ENCODE measurements at regions not wholly inside any gene's neighbourhood (a gene's known extent, or its start where the extent isn't known, plus 50 kb on each side); places are given as distances from the start of the nearest gene placed in this dataset.
"Not testable (repeated sequence)": the region's sequence is repeated elsewhere in the genome, so short reads cannot be mapped to it uniquely, and the experiment has no call there.

GRCh38 chr4:184913356-184914143 lies 87.8 kb upstream of the ACSL1 start:
- no peaks in the 10 kb centered on the region for H3K4me1 ChIP-seq
- DNase-seq: no peak
- TF ChIP-seq, protein P1, sequence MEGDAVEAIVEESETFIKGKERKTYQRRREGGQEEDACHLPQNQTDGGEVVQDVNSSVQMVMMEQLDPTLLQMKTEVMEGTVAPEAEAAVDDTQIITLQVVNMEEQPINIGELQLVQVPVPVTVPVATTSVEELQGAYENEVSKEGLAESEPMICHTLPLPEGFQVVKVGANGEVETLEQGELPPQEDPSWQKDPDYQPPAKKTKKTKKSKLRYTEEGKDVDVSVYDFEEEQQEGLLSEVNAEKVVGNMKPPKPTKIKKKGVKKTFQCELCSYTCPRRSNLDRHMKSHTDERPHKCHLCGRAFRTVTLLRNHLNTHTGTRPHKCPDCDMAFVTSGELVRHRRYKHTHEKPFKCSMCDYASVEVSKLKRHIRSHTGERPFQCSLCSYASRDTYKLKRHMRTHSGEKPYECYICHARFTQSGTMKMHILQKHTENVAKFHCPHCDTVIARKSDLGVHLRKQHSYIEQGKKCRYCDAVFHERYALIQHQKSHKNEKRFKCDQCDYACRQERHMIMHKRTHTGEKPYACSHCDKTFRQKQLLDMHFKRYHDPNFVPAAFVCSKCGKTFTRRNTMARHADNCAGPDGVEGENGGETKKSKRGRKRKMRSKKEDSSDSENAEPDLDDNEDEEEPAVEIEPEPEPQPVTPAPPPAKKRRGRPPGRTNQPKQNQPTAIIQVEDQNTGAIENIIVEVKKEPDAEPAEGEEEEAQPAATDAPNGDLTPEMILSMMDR (IDR thresholded peaks at IDR 0.05): no peak
- no peak for TF ChIP-seq POLR2A (IDR thresholded peaks at IDR 0.05)
- H3K9me3 ChIP-seq: peaks cover 0 to 18% (median 0%) of the 10 kb centered on the region in 3 donors
- no peaks in the 10 kb centered on the region for H3K27me3 ChIP-seq
- H3K4me3 ChIP-seq: no peak overlapping the region
- no peak for ATAC-seq
- intact Hi-C loops (cut with DNase I): no loop called here
- H3K36me3 ChIP-seq (replicated peaks in 1 of 2; ENCODE audit: insufficient read depth in 1 of 2, low read depth in 2 of 2): no peaks in the 10 kb centered on the region
- 62 to 71% methylated on average over 1 of the region's 1 CpG for WGBS, 2 donors
- H3K27ac ChIP-seq: no peak overlapping the region

- H3K27me3 ChIP-seq; intact Hi-C loops (cut with DNase I); H3K36me3 ChIP-seq (replicated peaks in 1 of 2; ENCODE audit: insufficient read depth in 1 of 2, low read depth in 2 of 2): not testable (repeated sequence)
Observed at GRCh38 chr4:184918799-184919198, 93.0 kb upstream of the ACSL1 start.

GRCh38 chr4:184921456-184921855 lies 95.7 kb upstream of the ACSL1 start:
- 87 to 89% methylated on average over 4 of the region's 4 CpGs for WGBS, 2 donors
- TF ChIP-seq, protein P1 (IDR thresholded peaks at IDR 0.05): no peak
- no peak for TF ChIP-seq POLR2A (IDR thresholded peaks at IDR 0.05)
- intact Hi-C loops (cut with DNase I): no loop called here

More at GRCh38 chr4:184918799-184919198, 93.0 kb upstream of the ACSL1 start:
- not testable (repeated sequence) for H3K9me3 ChIP-seq, H3K4me1 ChIP-seq, ATAC-seq, DNase-seq, H3K27ac ChIP-seq, H3K4me3 ChIP-seq
- 76 to 83% methylated on average over 3 of the region's 3 CpGs for WGBS, 2 donors

GRCh38 chr4:184922301-184922700 lies 96.0 kb upstream of the HELT start:
- no peak for DNase-seq
- intact Hi-C loops (cut with DNase I): no loop called here
- TF ChIP-seq POLR2A (IDR thresholded peaks at IDR 0.05): no peak
- TF ChIP-seq, protein P1 (IDR thresholded peaks at IDR 0.05): no peak
- Histone ChIP-seq H3K4me1 (no peaks in the 10 kb centered on the region), H3K27me3 (no peaks in the 10 kb centered on the region), H3K9me3 (no peaks in the 10 kb centered on the region), H3K36me3 (replicated peaks in 1 of 2; ENCODE audit: insufficient read depth in 1 of 2, low read depth in 2 of 2) (no peaks in the 10 kb centered on the region), H3K4me3 (no peak overlapping the region), H3K27ac (no peak overlapping the region)
- WGBS, 2 donors: 83 to 95% methylated on average over 3 of the region's 3 CpGs
- no peak for ATAC-seq

More at GRCh38 chr4:184921456-184921855, 95.7 kb upstream of the ACSL1 start:
- H3K4me1 ChIP-seq: no peaks in the 10 kb centered on the region
- H3K4me3 ChIP-seq: no peak overlapping the region
- no peaks in the 10 kb centered on the region for H3K36me3 ChIP-seq (replicated peaks in 1 of 2; ENCODE audit: insufficient read depth in 1 of 2, low read depth in 2 of 2)
- no peaks in the 10 kb centered on the region for H3K27me3 ChIP-seq
- DNase-seq (no peak), ATAC-seq (no peak)
- H3K27ac ChIP-seq: no peak overlapping the region
- no peaks in the 10 kb centered on the region for H3K9me3 ChIP-seq

DNA sequence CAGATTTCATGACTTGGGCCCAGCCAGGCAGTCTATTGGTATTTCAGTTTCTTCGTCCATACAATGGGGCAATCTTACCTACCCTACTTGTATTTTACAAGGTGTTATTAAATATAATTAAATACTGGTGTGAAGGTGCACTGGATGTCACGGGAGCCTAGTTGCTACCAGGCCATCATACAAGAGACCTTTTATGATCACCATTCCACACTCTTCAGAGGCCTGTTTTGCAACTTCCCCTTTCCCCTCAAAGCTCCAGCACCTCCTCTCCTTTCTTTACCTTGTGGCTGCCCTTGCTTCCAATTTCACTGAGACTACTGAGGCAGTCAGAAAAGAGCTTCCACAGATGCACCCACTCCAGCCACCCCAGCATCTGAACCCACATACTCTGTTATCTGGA lies 93.8 kb upstream of the HELT start:
- ATAC-seq (no peak), DNase-seq (no peak)
- Histone ChIP-seq H3K4me1 (no peaks in the 10 kb centered on the region), H3K9me3 (no peaks in the 10 kb centered on the region), H3K27ac (no peak overlapping the region), H3K27me3 (no peaks in the 10 kb centered on the region), H3K4me3 (no peak overlapping the region), H3K36me3 (replicated peaks in 1 of 2; ENCODE audit: insufficient read depth in 1 of 2, low read depth in 2 of 2) (no peaks in the 10 kb centered on the region)
- intact Hi-C loops (cut with DNase I): no loop called here
- WGBS, 2 donors: 86 to 89% methylated on average over 2 of the region's 2 CpGs
- TF ChIP-seq, protein P1 (IDR thresholded peaks at IDR 0.05): no peak
- no peak for TF ChIP-seq POLR2A (IDR thresholded peaks at IDR 0.05)

Data from body of pancreas (tissue), 4 donors.